ENCODE measurements at regions not wholly inside any gene's neighbourhood (a gene's known extent, or its start where the extent isn't known, plus 50 kb on each side); places are given as distances from the start of the nearest gene placed in this dataset.
A peak's percentile ranks its signal among the peaks of the same experiment; 100 is the strongest.

DNA sequence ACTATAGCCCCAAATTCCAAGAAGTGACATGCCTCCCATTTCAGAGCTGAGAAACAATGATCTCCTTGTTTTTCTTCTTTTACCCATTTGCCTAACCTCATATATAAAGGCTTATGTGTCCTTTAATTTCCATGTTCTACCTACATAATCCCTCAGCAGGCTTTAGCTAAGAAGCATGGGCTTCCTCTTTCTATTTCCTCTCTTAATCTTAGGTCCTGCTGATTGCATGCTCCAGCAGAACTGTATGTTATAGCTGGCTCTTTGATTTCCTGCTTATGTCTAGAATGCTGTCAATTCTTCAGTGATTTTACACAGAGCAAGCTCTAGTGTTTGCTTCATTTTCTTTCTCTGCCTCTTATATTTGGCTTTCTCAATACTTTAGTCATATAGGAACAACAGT lies 151.7 kb upstream of the COX10 start:
- DNase-seq (ENCODE audit: extremely low read depth in 1 of 11, low read depth in 9 of 11, low spot score in 4 of 11): no peak

DNA sequence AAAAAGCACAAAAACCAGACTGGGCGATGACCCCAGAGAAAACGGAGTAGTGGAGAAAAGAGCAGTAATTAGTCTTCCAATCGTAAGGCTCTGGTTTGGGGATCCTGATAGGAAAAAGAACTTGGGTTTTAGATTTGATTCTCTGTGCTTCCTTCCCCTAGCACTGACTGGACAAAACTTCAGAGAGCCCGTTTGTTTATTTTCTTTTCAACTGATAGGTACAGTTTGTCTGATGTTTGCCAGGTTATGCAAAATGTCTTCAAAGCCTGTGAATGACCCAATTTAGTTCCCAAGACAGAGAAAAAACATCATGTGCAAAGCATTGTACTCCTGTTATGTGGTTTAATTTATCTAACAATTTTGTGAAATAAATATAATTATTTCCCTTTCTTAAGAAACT lies 151.1 kb upstream of the COX10 start:
- DNase-seq (ENCODE audit: extremely low read depth in 1 of 11, low read depth in 9 of 11, low spot score in 4 of 11): no peak

DNA sequence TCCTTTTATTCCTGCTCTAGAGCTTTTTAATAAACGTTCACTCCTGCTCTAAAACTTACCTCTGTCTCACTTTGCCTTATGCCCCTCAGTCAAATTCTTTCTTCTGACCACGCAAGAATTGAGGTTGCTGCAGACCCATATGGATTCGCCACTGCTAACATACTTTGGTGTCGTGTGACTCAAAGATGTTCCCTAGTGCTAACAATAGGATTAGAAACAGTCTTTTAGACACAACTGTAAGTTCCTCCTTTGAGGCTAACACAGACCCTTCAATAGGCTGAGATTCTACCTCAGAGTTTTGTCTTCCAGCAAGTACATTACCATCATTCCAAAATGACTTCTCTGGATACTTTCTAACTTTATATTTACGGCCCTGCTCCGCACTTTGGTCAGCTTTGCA lies 149.5 kb upstream of the COX10 start:
- no peak for DNase-seq (ENCODE audit: extremely low read depth in 1 of 11, low read depth in 9 of 11, low spot score in 4 of 11)

DNA sequence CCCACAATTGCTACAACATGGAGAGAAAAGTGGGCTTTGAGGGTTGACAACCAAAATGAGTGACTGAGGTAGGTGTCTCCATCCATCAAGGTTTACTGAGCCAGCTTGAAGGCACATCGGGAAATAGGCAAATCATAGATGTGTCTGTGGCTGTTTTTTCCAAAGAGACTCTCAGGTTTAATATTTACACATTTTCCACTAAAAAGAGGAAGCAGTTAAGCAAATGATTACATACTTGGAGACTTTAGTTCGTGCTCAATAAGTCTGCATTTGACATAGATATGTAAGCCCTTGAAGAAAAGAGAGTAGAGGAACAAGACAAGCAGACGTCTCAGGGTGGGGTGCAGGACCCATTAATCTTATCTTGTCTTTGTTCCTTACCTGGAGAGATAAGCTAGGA lies 148.9 kb upstream of the COX10 start:
- DNase-seq (ENCODE audit: extremely low read depth in 1 of 11, low read depth in 9 of 11, low spot score in 4 of 11): no peak

DNA sequence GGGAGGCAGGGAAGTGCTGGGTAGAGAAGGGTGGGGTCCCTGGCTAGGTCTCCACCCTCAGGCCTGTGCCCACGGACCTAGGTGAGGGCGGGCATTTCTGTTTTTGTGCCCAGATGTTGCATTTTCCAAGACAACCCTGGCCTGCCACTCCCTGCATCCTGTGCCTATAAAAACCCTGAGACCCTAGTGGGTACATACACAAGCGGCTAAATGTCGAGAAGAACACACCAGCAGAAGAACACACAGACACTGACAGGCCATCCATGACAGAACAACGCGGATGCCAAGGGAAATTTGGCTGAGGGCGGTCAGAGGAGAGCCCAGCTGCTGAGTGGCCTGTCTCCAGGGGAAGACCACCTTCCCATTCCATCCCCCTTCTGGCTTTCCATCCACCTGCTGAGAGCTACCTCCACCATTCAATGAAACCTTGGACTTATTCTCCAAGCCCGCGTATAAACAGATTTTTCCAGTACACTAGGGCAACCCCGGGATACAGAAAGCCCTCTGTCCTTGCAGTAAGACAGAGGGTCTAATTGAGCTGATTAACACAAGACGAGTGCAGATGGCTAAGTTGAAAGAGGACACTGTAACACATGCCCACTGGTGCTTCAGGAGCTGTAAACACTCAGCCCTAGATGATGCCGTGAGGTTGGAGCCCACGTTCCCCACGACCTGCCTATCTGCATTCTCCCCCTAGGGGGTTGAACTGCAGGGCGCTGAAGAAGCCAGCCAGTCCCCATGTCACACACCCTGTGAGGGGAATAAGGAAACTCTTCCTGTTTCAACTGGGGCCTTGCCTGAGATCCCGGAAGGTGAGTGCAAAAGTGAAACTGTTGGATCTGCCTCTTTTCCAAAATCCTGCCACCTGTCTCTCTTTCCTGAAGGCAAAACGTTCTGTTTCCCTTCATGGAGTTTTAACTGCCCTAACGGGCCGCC lies 147.2 kb upstream of the COX10 start:
- no peak for DNase-seq (ENCODE audit: extremely low read depth in 1 of 11, low read depth in 9 of 11, low spot score in 4 of 11)

GRCh38 chr17:13922885-13923284 lies 146.4 kb upstream of the COX10 start:
- DNase-seq (ENCODE audit: extremely low read depth in 1 of 11, low read depth in 9 of 11, low spot score in 4 of 11): no peak

DNA sequence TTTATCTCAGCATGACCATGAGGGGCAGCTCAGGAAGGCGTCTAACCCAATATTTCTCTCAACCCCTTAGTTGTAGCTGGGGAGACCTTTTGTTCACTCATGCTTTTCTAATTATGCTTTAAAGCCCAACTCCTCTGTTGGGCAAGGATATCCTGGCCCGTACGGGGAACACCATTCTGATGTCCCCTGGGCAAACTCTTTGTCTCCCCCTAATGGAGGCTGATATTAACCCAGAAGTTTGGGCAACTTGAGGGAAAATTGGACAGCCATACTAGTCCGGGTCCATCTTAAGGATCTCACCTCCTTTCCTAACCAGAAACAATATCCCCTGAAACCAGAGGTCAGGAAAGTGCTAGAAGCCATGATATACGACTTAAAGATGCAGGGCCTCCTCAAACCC lies 143.7 kb upstream of the COX10 start:
- no peak for DNase-seq (ENCODE audit: extremely low read depth in 1 of 11, low read depth in 9 of 11, low spot score in 4 of 11)

GRCh38 chr17:13931111-13931526 lies 138.2 kb upstream of the COX10 start:
- DNase-seq (ENCODE audit: extremely low read depth in 1 of 11, low read depth in 9 of 11, low spot score in 4 of 11): peak in 1 of 11 donors; percentile 2

GRCh38 chr17:13931800-13932460 lies 137.4 kb upstream of the COX10 start:
- DNase-seq (ENCODE audit: extremely low read depth in 1 of 11, low read depth in 9 of 11, low spot score in 4 of 11): no peak

- no peak for DNase-seq (ENCODE audit: extremely low read depth in 1 of 11, low read depth in 9 of 11, low spot score in 4 of 11)
Measured at GRCh38 chr17:13933441-13934276, 135.6 kb upstream of the COX10 start.

DNA sequence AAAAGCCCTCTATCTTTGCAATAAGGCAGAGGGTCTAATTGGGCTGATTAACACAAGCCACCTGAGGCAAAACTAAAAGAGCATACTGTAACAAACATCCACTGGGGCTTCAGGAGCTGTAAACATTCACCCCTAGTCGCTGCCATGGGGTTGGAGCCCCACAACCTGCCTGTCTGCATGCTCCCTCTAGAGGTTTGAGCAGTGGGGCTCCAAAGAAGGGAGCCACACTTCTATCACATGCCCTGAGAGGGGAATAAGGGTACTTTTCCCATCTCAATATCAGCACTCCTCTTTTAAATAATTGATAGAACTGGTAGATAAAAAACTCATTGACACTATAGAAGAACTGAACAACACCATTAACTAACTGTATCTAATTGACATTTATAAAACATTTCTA lies 130.1 kb upstream of the COX10 start:
- no peak for DNase-seq (ENCODE audit: extremely low read depth in 1 of 11, low read depth in 9 of 11, low spot score in 4 of 11)

GRCh38 chr17:13940858-13941665 lies 128.2 kb upstream of the COX10 start:
- DNase-seq (ENCODE audit: extremely low read depth in 1 of 11, low read depth in 9 of 11, low spot score in 4 of 11): no peak

- no peak for DNase-seq (ENCODE audit: extremely low read depth in 1 of 11, low read depth in 9 of 11, low spot score in 4 of 11)
Measured at GRCh38 chr17:13941781-13942180, 127.5 kb upstream of the COX10 start.

GRCh38 chr17:13943909-13944308 lies 125.4 kb upstream of the COX10 start:
- DNase-seq (ENCODE audit: extremely low read depth in 1 of 11, low read depth in 9 of 11, low spot score in 4 of 11): no peak

DNA sequence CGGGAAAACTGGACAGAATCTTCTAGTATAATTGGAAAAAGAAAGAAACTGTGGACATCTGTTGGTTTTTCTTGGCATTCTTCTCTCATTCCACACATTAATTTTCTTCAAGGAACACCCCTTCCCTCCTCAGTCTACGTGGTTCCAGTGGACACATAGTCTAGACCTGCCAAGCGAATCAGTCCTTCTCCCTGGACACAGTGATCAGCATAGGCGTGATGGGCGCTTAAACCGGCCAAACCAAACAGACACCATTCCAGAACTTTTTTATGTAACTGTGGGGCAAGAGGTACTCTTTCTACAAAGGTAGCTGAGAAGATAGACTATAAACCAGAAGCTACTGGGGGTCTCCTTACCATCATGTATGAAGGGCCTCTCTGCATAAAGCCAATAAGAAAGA lies 121.8 kb upstream of the COX10 start:
- DNase-seq (ENCODE audit: extremely low read depth in 1 of 11, low read depth in 9 of 11, low spot score in 4 of 11): no peak

- no peak for DNase-seq (ENCODE audit: extremely low read depth in 1 of 11, low read depth in 9 of 11, low spot score in 4 of 11)
Measured at GRCh38 chr17:13952009-13952750, 117.1 kb upstream of the COX10 start.

GRCh38 chr17:13953841-13954240 lies 115.5 kb upstream of the COX10 start:
- no peak for DNase-seq (ENCODE audit: extremely low read depth in 1 of 11, low read depth in 9 of 11, low spot score in 4 of 11)

DNA sequence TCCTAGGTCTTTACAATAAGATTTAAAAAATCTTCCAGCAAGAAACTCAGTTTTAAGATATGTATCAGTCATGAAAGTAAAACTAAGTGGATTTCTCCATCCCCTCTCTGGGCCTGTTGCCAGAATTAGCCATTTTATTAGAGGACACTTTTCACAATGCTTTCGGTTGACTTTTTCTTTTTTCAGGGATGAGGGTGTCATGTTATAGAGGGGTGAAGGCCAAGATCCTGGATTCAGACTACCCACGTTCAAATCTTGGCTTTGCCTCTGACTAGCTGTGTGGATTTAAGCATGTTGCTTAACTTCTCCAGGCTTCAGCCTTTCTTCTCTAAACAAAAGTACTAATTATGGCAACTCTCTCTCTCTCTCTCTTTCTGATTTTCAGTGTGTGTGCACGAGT lies 111.7 kb upstream of the COX10 start:
- DNase-seq (ENCODE audit: extremely low read depth in 1 of 11, low read depth in 9 of 11, low spot score in 4 of 11): no peak
